GM19240 (cell line): ENCODE measurements at regions not wholly inside any gene's neighbourhood (a gene's known extent, or its start where the extent isn't known, plus 50 kb on each side); places are given as distances from the start of the nearest gene placed in this dataset.

Source experiments
- DNase-seq: peaks from one replicate; pipeline ENCODE4 v3.0.0; 2011; ENCODE audit warnings: low spot score; ENCODE audit not compliant: insufficient read length

- DNase-seq: no peak
Observed at GRCh38 chr2:15041429-15041837, 408.9 kb downstream of the LRATD1 start.

GRCh38 chr2:15042801-15043217, 410.3 kb downstream of the LRATD1 start:
- DNase-seq: no peak

- DNase-seq: no peak
Observed at GRCh38 chr2:15043336-15044058, 411.0 kb downstream of the LRATD1 start.

- no peak for DNase-seq
Observed at GRCh38 chr2:15045054-15045453, 412.5 kb downstream of the LRATD1 start.

DNA sequence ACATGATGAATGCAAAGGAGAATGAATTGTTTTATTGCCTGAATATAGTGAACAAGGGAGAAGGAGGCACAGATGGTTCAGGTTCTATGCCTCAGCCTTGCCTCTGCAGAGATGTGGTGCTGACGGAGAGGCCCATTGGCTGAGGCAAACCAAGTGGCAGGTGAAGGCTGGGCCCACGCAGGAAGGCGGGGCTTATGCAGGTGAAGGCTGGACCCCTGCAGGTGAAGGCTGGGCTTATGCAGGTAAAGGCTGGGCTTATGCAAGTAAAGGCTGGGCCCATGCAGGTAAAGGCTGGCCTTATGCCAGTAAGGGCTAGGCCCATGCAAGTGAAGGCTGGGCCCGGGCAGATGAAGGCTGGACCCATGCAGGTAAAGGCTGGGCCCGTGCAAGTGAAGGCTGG, 414.7 kb downstream of the LRATD1 start:
- no peak for DNase-seq

DNA sequence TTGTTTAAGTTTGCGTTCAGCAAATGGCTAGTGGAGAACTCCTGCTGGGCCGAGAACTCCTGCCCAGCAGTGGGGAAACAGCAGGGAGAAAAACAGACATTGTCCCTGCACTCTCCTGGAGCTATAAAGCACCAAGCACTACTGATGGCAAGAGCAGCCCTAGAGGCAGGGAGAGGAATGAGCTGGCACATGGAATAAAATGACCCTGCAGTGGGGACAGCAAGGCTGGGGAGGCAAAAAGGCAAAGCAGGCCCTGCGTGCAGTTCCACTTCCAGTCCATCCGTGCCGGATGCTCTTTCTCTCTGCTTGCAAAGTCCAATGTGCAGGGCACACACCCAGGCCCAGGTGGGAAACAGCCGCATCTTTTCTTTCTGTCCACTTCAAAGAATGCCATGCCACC, 415.5 kb downstream of the LRATD1 start:
- no peak for DNase-seq

DNA sequence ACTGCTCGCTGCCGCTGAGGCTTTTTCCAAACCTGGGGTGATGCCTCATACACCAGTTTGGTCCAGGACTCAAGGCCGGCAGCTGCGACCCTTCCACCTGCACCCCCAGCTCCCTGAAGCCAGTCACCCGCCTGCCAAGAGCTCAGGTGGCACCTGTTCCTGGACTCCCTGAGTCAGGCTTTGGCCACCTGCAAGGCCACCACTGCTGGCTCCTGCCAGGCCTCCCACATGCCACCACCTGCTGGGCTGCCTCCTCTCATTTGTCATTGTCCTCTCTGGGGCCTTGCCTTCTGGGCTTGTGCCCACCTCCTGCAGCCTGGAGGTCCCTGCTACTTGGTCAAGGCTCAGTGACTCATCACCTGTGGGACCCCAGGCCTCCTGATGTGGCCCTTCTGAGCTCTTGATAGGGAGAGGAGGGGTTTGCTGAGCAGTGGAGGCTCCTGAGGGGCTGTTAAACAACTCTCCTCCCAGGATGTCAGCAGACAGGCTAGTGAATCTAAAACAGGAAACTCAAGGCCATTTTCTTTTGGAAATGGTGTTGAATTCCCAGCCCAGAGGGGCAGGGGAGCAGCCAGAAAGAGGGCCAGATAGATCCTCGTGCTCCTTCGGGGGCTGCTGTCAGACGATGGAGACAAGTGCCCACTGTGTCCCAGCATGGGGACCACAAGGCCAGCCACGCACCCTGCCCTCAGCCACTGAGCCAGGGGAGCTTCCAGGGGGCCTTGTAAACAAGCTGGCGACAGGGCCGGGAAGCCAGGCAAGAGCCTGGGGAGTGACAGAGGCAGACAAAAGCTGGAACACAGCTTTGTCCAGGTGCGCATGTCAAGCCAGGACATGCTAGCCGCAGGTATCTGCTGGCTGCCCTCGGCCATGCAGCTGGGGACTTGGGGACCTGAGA, 416.8 kb downstream of the LRATD1 start:
- no peak for DNase-seq

- no peak for DNase-seq
Observed at GRCh38 chr2:15050483-15050882, 418.0 kb downstream of the LRATD1 start.

DNA sequence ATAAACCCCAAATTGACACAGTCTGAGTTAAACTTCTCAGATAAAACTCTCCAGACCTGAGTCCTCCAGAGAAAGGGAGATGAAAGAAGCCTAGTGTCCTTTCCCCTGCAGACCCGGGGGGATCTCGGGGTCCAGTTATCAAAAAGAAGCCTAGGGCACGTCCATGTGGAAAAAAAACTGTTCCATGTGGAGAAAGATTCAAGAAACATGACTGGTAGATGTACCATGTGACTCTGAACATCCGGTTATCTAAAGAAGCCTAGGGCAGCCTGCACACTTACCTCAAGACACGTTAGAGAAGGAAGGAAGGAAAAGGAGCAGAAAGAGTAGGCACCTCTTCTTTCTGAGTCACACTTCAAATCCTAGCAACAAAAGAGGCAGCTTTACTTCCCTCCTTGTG, 421.0 kb downstream of the LRATD1 start:
- no peak for DNase-seq

GRCh38 chr2:15058015-15058720, 425.7 kb downstream of the LRATD1 start:
- DNase-seq: no peak

DNA sequence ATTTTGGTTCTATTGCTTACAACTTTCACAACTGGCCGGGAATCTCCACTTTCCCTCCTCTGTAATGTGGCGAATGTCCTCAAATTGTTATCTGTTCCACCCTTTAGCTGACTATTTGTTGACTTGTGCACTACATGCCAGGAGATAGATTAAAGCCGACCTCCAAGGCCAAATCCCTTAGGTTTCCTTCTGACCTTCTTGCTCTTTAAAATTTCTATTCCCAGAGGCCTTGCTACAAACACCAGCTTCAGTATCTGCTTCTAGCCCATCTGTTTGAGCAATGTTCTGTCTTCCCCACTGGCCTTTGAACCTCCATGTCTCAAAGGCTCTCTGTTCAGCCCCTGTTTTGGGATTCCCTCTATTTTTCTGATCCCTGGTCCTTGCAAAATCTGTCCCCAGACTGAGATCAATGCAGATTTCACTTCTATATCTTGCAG, 426.2 kb downstream of the LRATD1 start:
- no peak for DNase-seq

DNA sequence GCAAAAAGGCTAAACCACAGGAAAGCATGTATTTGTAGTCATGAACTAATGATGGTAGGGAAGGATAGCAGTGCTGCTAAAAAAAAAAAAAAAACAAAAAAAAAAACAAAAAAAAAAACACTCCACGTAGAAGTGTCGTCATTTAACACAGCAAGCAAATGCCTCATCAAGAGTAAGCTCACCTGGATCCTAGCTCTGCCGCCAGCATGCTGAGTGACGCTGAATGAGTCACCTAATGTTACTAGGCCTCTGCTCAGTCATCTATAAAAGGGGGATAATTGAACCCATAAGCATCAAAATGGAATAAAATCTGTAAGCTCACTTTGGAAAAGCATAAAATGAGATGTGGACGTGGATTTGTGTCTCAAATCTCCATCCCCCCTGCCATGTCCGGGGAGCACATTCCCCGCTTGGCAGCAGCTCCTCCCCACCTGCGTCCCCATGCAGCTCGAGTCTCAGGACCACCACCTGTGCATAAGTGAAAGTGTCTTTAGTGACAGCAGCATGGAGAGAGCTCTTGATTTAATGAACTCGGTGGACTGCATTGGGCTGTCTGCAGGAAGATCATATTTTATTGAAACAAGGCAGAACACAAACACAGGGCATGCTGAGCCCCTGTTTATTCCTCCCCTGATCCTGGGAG, 427.5 kb downstream of the LRATD1 start:
- no peak for DNase-seq

- DNase-seq: no peak
Observed at GRCh38 chr2:15061268-15061667, 428.8 kb downstream of the LRATD1 start.

DNA sequence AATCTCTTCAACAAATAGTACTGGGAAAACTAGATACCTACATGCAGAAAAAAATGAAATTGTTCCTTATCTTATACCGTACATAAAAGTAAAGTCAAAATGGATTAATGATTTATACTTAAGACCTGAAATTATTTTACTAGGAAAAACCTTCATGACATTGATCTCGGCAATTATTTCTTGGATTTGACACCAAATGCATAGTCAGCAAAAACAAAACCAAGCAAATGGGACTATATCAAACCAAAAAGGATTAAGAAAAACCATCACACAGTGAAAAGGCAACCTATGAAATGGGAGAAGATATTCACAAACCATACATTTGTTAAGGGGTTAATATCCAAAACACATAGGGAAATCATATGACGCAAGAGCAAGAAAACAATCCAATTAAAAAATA, 433.6 kb downstream of the LRATD1 start:
- DNase-seq: no peak

DNA sequence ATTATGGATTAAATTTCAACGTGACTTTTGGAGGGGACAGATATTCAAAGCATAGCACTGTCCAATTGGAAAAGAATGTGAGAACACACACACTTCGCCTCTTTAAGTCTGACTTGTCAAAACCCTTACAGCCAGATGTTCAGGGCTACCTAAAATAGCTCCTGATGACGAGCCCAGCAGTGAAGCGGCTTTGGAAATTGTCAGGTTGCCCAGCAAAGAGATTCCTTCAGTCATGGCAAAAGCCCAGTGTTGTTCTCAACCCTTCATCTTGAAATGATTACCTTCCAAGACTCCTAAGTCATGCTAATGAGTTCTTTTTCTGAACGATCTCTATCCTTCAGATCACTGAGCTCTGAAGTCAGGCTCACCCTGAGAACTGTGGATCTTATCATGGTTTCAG, 436.6 kb downstream of the LRATD1 start:
- DNase-seq: no peak

- no peak for DNase-seq
Observed at GRCh38 chr2:15072836-15073235, 440.3 kb downstream of the LRATD1 start.

GRCh38 chr2:15073664-15074063, 441.1 kb downstream of the LRATD1 start:
- DNase-seq: no peak

DNA sequence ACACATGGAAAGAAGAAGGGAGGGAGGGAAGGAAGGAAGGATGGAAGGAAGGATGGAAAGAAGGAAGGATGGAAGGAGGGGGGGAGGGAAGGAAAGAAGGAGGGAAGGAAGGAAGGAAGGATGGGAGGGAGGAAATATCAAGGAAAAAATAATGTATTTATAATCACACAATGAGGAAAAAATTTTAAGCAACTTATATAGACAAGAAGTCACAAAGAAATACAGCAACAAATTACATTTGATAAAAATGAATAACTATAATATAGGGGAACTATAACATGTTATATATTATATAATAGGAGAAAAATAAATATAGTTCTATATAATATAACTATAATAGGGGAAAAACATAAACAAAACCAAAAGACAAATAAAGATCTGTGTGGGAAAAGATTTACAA, 441.8 kb downstream of the LRATD1 start:
- no peak for DNase-seq

GRCh38 chr2:15074751-15075700, 442.5 kb downstream of the LRATD1 start:
- DNase-seq: no peak

GRCh38 chr2:15076668-15077067, 444.2 kb downstream of the LRATD1 start:
- no peak for DNase-seq
